H1 (cell line): ENCODE measurements at regions not wholly inside any gene's neighbourhood (a gene's known extent, or its start where the extent isn't known, plus 50 kb on each side); places are given as distances from the start of the nearest gene placed in this dataset.

Experiments used
- CTCF ChIA-PET: fragments of 300-600 bp; sonication (Branson Sonifier 250); formaldehyde crosslinking; loops from one replicate; lab custom pipeline; 2021; ENCODE audit not compliant: partially characterized antibody; lab: Charles Lee
- POLR2A ChIA-PET: fragments of 300-600 bp; sonication (Branson Sonifier 250); formaldehyde crosslinking; loops from one replicate; lab custom pipeline; 2021; ENCODE audit warnings: inconsistent platforms; ENCODE audit not compliant: partially characterized antibody; lab: Charles Lee
- DNase-seq, 2 experiments: peaks; one replicate each; pipeline versions ENCODE4 v3.0.0 to v3.0.0-alpha.2; 2010 to 2022; ENCODE audit warnings: low spot score in 2 of 2, low read depth in 1 of 2, mixed read lengths in 1 of 2
- FAIRE-seq: peaks from 2 replicates; lab custom pipeline; 2011; peaks lifted over from hg19 to GRCh38; lab: Jason Lieb, UNC
- H2AFZ ChIP-seq: 2 replicates; pipeline ENCODE4 v1.8.1; 2012; ENCODE audit warnings: low read length, inconsistent platforms
- H2AK5ac ChIP-seq: 2 replicates; pipeline ENCODE4 v1.6.1; 2013; ENCODE audit warnings: low read depth, low read length
- H2BK120ac ChIP-seq: replicated peaks from 2 replicates; pipeline ENCODE3; 2013; ENCODE audit warnings: low read depth, low read length, inconsistent platforms
- H2BK12ac ChIP-seq: 2 replicates; pipeline ENCODE4 v1.6.1; 2013; ENCODE audit warnings: low read depth, low read length
- H2BK15ac ChIP-seq: 2 replicates; pipeline ENCODE4 v1.6.1; 2013; ENCODE audit warnings: low read length
- H2BK20ac ChIP-seq: 2 replicates; pipeline ENCODE4 v1.6.1; 2013; ENCODE audit warnings: low read length
- H2BK5ac ChIP-seq: 2 replicates; pipeline ENCODE4 v1.6.1; 2013; ENCODE audit warnings: low read depth, low read length
- H3K14ac ChIP-seq: 2 replicates; pipeline ENCODE4 v1.6.1; 2013; ENCODE audit warnings: inconsistent platforms; ENCODE audit not compliant: insufficient read length
- H3K18ac ChIP-seq: 2 replicates; pipeline ENCODE4 v1.6.1; 2013; ENCODE audit warnings: low read length; ENCODE audit errors: extremely low read depth
- H3K23ac ChIP-seq: 2 replicates; pipeline ENCODE4 v1.6.1; 2013; ENCODE audit warnings: inconsistent platforms; ENCODE audit not compliant: insufficient read length
- H3K23me2 ChIP-seq: 2 replicates; pipeline ENCODE4 v1.6.1; 2013; ENCODE audit warnings: low read depth, low read length
- H3K27ac ChIP-seq: 2 replicates; pipeline ENCODE4 v1.6.1; 2011; ENCODE audit warnings: low read depth, low read length, inconsistent platforms
- H3K27me3 ChIP-seq, 4 experiments: replicated peaks in 1 of 4; 1 replicate in 1 of 4; 2 replicates in 3 of 4; pipeline versions ENCODE4 v1.6.1 to v1.8.1; 2011 to 2013; ENCODE audit warnings: low read length in 3 of 4, mild to moderate bottlenecking in 3 of 4, inconsistent platforms in 2 of 4, mixed read lengths in 2 of 4, moderate library complexity in 1 of 4; ENCODE audit not compliant: control insufficient read depth in 3 of 4, insufficient read depth in 3 of 4; ENCODE audit errors: extremely low read depth in 1 of 4
- H3K36me3 ChIP-seq, 4 experiments: 2 replicates each; pipeline versions ENCODE4 v1.6.1 to v1.8.1; 2011 to 2013; ENCODE audit warnings: mild to moderate bottlenecking in 4 of 4, low read length in 3 of 4, moderate library complexity in 2 of 4, control low read depth in 1 of 4, inconsistent platforms in 1 of 4; ENCODE audit not compliant: insufficient read depth in 4 of 4, control insufficient read depth in 2 of 4
- H3K4ac ChIP-seq: replicated peaks from 2 replicates; pipeline ENCODE3; 2013; ENCODE audit warnings: low read length, low read depth, mixed read lengths, inconsistent platforms; ENCODE audit not compliant: insufficient read length
- H3K4me1 ChIP-seq, 4 experiments: replicated peaks in 1 of 4; 1 replicate in 1 of 4; 2 replicates in 3 of 4; pipeline versions ENCODE4 v1.6.1 to v1.8.1; 2011 to 2013; ENCODE audit warnings: low read length in 3 of 4, inconsistent platforms in 2 of 4, mixed read lengths in 1 of 4; ENCODE audit not compliant: insufficient read depth in 4 of 4, control insufficient read depth in 3 of 4
- H3K4me2 ChIP-seq, 2 experiments: 2 replicates each; pipeline versions ENCODE4 v1.6.1 to v1.8.1; 2011 to 2013; ENCODE audit warnings: low read depth in 2 of 2, low read length in 2 of 2, control low read depth in 1 of 2, inconsistent platforms in 1 of 2, mild to moderate bottlenecking in 1 of 2; ENCODE audit not compliant: insufficient read depth in 1 of 2
- H3K4me3 ChIP-seq, 4 experiments: fragments of 200-600, 300-600 bp in 1 of 4; sonication (generic), shearing (Covaris generic), sonication (Bioruptor Twin) in 1 of 4; 2 replicates each; pipeline versions ENCODE4 v1.5.1 to v1.8.1; 2011 to 2016; ENCODE audit warnings: low read length in 4 of 4, low read depth in 3 of 4, control low read depth in 2 of 4, inconsistent platforms in 2 of 4, mild to moderate bottlenecking in 2 of 4, mixed read lengths in 1 of 4, moderate library complexity in 1 of 4; ENCODE audit not compliant: insufficient read depth in 2 of 4; ENCODE audit errors: extremely low read depth in 1 of 4
- H3K56ac ChIP-seq: replicated peaks from 2 replicates; pipeline ENCODE3; 2013; ENCODE audit warnings: low read depth, mild to moderate bottlenecking, mixed read lengths, low read length, inconsistent platforms; ENCODE audit not compliant: insufficient read length
- H3K79me1 ChIP-seq: 2 replicates; pipeline ENCODE4 v1.6.1; 2013; ENCODE audit warnings: low read depth, low read length, control low read depth
- H3K79me2 ChIP-seq, 2 experiments: 2 replicates each; pipeline versions ENCODE4 v1.6.1 to v1.8.1; 2012 to 2013; ENCODE audit warnings: low read length in 2 of 2, mild to moderate bottlenecking in 2 of 2, inconsistent platforms in 1 of 2; ENCODE audit not compliant: insufficient read depth in 2 of 2, control insufficient read depth in 1 of 2
- H3K9ac ChIP-seq, 4 experiments: replicated peaks in 1 of 4; 1 replicate in 1 of 4; 2 replicates in 3 of 4; pipeline versions ENCODE4 v1.6.1 to v1.8.1; 2011 to 2013; ENCODE audit warnings: low read depth in 3 of 4, low read length in 3 of 4, control low read depth in 2 of 4, mild to moderate bottlenecking in 2 of 4, moderate library complexity in 2 of 4, inconsistent platforms in 1 of 4; ENCODE audit errors: extremely low read depth in 1 of 4
- H3K9me3 ChIP-seq, 2 experiments: 2 replicates each; pipeline versions ENCODE4 v1.6.1 to v1.8.1; 2012 to 2013; ENCODE audit warnings: mild to moderate bottlenecking in 2 of 2, moderate library complexity in 2 of 2, control low read depth in 1 of 2, inconsistent platforms in 1 of 2, low read depth in 1 of 2, low read length in 1 of 2, mixed read lengths in 1 of 2; ENCODE audit not compliant: insufficient read depth in 2 of 2
- H4K20me1 ChIP-seq, 2 experiments: replicated peaks in 1 of 2; 2 replicates each; pipeline versions ENCODE3 to v1.8.1; 2011 to 2013; ENCODE audit warnings: inconsistent platforms in 2 of 2, low read length in 2 of 2, mild to moderate bottlenecking in 1 of 2; ENCODE audit not compliant: insufficient read depth in 2 of 2, control insufficient read depth in 1 of 2
- H4K5ac ChIP-seq: 2 replicates; pipeline ENCODE4 v1.6.1; 2013; ENCODE audit warnings: low read length, low read depth, mixed read lengths, inconsistent platforms; ENCODE audit not compliant: insufficient read length
- H4K8ac ChIP-seq: 2 replicates; pipeline ENCODE4 v1.8.0; 2013; ENCODE audit warnings: mild to moderate bottlenecking, moderate library complexity, low read length, inconsistent platforms; ENCODE audit not compliant: insufficient read depth; ENCODE audit errors: extremely low read depth
- H4K91ac ChIP-seq: replicated peaks from 2 replicates; pipeline ENCODE3; 2013; ENCODE audit warnings: low read length, mixed read lengths, inconsistent platforms; ENCODE audit not compliant: insufficient read length
- CEBPB ChIP-seq: IDR thresholded peaks from 2 replicates; pipeline ENCODE4 v1.6.1; 2012; ENCODE audit warnings: low read depth, low read length
- CTBP2 ChIP-seq: IDR thresholded peaks from 2 replicates; pipeline ENCODE4 v1.7.0; 2011; ENCODE audit warnings: borderline replicate concordance, mild to moderate bottlenecking, moderate library complexity, mixed read lengths, low read length; ENCODE audit not compliant: insufficient read depth, insufficient read length
- GABPA ChIP-seq: IDR thresholded peaks from 2 replicates; pipeline ENCODE4 v1.6.1; 2011; ENCODE audit warnings: mild to moderate bottlenecking, low read length, moderate library complexity, borderline replicate concordance; ENCODE audit not compliant: insufficient read depth
- MAFK ChIP-seq: IDR thresholded peaks from 2 replicates; pipeline ENCODE4 v1.6.1; 2012; ENCODE audit warnings: low read depth, mild to moderate bottlenecking, improper control_type of control experiment, low read length
- TAF1 ChIP-seq: IDR thresholded peaks from 2 replicates; pipeline ENCODE4 v1.6.1; 2011; ENCODE audit warnings: mild to moderate bottlenecking, low read depth, low read length
- TEAD4 ChIP-seq: IDR thresholded peaks from 2 replicates; pipeline ENCODE4 v1.6.1; 2012; ENCODE audit warnings: low read depth, low read length, inconsistent platforms, mixed read lengths
- WGBS, 2 experiments: shearing (Covaris generic) in 1 of 2; methylation state at CpG; one replicate each; pipeline versions ENCODE4 v1.1.6 to v1.1.7; 2013 to 2015; ENCODE audit warnings: low lambda C conversion rate in 2 of 2, mixed read lengths in 2 of 2, inconsistent platforms in 1 of 2, low coverage in 1 of 2, missing lambda C conversion rate in 1 of 2; ENCODE audit not compliant: insufficient replicate concordance in 2 of 2, insufficient coverage in 1 of 2, insufficient read length in 1 of 2; ENCODE audit errors: extremely low coverage in 1 of 2, missing lambda C conversion rate in 1 of 2; 5-methylcytosine and 5-hydroxymethylcytosine counted together

DNA sequence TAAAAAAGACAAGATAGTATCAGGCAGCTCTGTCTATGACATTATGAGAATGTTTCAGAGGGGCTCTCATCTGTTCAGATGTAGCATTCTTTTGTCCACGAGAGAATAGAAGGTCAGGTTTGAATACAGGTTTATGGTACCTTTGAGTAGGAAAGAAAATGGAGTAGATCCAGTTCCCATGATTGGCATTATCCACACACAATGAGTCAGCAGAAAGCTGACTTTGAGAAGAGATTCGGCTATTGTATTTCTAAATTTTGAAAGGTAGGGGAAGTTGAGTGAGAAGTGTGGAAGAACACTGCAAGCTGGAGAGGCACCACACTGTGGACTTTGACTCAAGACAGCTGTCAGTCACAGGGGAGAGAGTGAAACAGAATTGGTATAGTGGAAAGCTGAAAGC is 135.4 kb downstream of the SYT10 start:
- H2AK5ac ChIP-seq = no peak overlapping the region
- 0 out of 2 replicates have a peak overlapping the region, but pooled peaks have one; percentile 2 for H2AFZ ChIP-seq
- no peak overlapping the region for H3K4ac ChIP-seq
- DNase-seq (no peak), FAIRE-seq (no peak)
- H2BK5ac ChIP-seq = no peak overlapping the region
- H2BK20ac ChIP-seq = no peak overlapping the region
- no peak overlapping the region for H2BK15ac ChIP-seq
- no peak overlapping the region for H3K56ac ChIP-seq
- no peaks in the 10 kb centered on the region for H3K79me1 ChIP-seq
- no peak overlapping the region for H3K23ac ChIP-seq
- POLR2A ChIA-PET = no interaction called here
- no peak overlapping the region for H3K4me2 ChIP-seq
- WGBS, 2 experiments = 85% methylated on average over 2 of the region's 2 CpGs; no CpG with 5 or more reads in 1 of the 2 experiments
- H3K18ac ChIP-seq = no peak overlapping the region
- no peak overlapping the region for H3K9ac ChIP-seq
- H4K91ac ChIP-seq = no peak overlapping the region
- H3K14ac ChIP-seq = no peak overlapping the region
- H3K23me2 ChIP-seq = no peaks in the 10 kb centered on the region
- H3K9me3 ChIP-seq = no peaks in the 10 kb centered on the region
- H3K27ac ChIP-seq = no peak overlapping the region
- H4K20me1 ChIP-seq = no peaks in the 10 kb centered on the region
- H3K27me3 ChIP-seq = no peaks in the 10 kb centered on the region
- H3K36me3 ChIP-seq = no peaks in the 10 kb centered on the region
- no peak overlapping the region for H4K5ac ChIP-seq
- no peaks in the 10 kb centered on the region for H3K4me1 ChIP-seq
- no peak overlapping the region for H4K8ac ChIP-seq
- H3K79me2 ChIP-seq = no peaks in the 10 kb centered on the region
- TF ChIP-seq GABPA (no peak), CEBPB (no peak), TEAD4 (no peak), MAFK (0 out of 2 replicates have a peak, but pooled peaks have one; percentile 25), TAF1 (no peak), CTBP2 (no peak)
- CTCF ChIA-PET = interaction anchor here (0.6 kb wide), 1 partner anchor 21 kb away, joined by 3 read pairs; no protein-coding TSS in a partner anchor
- no peak overlapping the region for H2BK120ac ChIP-seq
- H2BK12ac ChIP-seq = no peak overlapping the region
- H3K4me3 ChIP-seq = no peak overlapping the region
